ENCODE measurements at regions not wholly inside any gene's neighbourhood (a gene's known extent, or its start where the extent isn't known, plus 50 kb on each side); places are given as distances from the start of the nearest gene placed in this dataset.
"Not testable (repeated sequence)": the region's sequence is repeated elsewhere in the genome, so short reads cannot be mapped to it uniquely, and the experiment has no call there.

DNA sequence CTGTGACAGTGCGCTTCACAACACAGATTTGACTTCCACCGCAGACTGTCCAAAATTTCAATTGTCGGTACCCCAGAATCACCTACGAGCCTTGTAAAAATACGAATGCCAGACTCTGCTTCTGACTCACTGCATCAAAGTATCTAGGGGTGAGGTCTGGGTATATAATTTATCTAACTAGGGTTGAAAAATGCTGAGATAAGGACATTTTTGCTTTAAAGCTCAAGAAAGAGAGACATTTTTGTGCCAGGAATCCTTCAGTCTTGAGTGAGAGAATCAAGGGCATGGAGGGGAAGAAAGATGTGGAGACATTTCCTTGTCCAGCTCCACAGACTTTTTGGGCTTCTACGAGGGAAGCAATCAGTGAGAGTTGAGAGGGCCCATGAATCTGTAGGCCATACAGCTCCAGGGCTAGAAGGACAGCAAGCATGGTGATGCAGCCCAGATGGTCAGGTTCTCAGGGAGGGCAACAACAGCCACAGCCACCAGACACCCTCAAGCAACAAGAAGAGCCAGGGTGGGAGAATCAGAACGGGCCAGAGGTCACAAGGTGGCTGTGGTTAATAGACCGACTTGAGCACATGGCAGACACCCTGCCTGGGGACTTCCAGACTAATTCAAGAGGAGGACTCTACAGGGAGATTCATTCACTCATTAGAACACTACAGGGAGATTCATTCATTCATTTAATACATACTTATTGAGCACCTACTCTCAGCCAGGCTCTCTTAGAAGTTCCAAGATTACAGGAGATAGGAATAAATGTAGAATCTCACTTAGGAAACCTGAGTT, 211.1 kb upstream of the PRDM1 start:
- DNase-seq, result no peak

DNA sequence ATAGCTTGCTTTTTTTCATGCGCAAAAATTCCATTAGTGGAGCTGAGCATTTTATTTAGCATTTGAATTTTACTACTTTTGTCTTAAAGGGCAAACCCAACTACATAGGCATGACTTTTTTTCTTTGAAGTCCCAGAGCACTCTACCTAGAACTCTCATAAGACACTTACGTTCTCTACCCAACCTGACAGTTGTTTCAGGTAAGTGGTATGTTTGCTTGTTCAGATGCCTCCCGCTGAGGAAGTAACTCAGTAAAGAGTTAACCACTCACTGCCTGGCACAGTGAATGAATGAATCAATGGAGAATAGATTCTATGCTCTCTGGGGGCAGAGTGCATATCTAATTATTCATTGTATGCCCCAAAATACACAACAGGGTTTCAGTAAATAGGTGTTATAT, 212.3 kb upstream of the PRDM1 start:
- no peak for DNase-seq

DNA sequence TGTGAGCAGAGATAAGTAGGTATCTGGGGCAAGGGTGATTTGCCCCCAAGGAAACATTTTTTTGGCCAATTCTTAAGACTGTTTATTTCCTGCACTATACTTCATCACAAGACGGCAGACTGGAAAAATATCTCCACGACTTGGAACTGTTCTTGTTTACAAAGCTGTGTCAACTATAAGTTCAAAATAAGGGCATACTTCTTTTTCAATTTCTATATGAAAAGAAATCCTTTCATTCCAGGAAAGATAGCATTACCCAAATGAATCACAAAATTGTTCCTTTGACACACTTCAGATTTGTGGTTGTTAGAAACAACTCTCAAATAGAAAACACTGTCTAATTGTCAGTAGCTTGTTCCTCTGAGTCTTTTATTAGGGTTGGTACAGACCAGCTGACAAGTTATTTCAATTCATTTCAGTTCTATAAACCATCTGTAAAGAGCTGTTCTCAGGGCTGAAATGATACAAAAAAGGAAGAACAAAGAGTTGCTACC, 212.9 kb upstream of the PRDM1 start:
- DNase-seq, result no peak

DNA sequence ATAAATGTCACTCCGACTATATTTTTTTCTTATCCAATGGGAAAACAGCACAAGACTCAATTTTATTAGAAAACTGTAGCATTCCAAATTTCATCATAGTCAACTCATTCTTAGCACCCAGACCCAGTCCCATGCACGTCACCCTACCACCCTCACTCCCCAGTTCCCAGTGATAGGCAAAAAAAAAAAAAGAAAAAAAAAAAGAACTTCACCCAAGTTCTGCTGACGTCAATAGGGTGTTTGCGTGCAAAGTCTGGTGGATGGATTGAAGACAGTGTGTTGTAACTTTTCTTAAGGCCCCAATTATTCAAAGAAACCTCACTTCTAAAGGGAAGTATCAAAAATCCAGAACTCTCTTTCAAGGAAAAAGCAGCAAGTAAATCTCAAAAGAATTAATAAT, 213.9 kb upstream of the PRDM1 start:
- DNase-seq, result no peak

DNA sequence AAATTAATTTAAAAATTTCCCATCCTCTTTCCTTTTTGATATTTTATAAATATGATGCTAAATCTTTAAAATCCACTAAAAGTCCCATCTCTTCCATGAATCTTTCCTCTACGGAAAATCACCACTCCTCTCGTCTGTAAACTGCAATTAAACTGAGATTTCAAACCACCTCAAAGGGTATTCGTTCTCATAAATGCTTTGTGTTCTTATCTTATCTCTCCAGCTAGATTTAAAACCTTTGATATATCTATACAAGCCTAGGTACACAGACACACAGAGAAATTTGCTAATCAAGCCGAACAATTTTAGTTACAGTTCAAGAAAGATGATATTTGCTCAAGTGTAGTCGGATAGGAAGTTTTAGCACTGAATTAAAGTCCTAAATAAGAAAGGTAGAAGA, 214.6 kb upstream of the PRDM1 start:
- no peak for DNase-seq

DNA sequence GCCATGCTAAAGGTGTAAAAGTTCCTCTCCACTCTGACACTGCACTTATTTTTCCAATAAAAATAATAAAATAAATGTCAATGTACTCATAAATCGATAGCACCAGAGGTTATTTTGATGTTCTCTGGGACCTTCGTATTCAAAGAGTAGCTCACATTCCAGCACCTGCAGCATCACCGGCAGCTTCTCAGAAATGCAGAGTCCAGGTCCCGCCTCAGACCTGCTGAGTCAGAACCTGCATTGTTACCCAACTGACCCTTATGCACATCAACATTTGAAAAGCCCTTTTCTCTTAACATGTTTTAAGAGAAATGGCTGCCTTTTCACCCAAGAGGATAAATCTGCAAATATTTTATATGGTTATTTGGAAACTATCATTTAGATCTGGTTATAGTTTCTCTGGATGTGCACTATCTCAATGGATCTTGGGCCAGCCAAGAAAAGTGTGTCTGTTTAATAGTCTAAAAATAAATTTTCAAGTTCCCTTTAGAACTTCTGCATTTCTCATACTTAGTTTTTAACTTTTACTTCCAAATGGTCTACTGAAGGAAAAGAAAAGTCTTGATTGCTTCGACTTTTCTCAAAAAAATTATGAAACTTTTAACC, 216.2 kb upstream of the PRDM1 start:
- DNase-seq, result no peak

DNA sequence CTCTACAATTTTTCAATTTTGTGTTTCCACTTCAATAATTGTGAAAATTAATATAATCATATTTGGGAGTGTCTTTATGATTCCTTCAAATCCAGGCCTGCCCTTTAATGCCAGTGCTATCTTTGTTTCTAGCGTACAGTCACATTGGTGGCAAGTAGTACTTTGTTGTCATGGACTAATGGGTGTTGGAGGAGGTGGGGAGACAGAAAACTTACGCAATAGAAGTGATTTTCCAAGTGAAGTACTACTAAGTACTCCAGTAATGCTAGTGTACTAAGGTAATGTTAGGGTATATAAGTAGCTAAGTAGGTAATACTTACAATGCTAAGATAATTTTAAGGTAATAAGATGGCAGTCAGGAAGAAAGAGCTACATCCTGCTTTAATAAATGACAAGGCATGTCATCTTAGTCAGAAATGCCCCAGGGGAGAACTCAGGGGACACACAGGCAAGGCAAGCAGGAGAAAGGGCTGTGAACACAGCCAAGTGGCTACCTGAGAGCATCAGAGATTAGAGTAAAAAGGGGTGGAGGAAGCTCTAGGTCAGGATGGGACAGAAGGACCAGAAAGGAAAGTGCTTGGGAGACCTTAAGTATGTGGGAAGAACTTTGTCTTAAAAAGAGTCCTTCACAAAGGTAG, 217.2 kb upstream of the PRDM1 start:
- DNase-seq, result no peak

DNA sequence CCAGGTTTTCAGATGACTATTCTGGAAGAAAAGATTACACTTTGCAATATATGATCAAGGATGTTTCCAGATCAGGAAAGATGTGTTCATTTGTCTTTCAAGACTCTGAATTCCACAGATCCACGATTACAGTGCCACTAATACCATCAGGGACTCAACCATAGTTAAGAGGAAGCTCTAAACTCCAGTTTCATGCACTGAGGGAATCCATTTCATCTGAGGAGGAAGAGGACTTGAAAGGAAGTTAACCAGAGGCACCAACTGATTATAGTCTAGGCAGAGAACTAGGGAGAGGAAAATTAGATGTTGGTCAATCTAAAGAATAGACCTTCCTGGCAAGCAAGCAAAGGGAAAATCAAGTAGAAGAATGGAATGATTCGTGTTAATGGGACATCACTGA, 218.3 kb upstream of the PRDM1 start:
- no peak for DNase-seq

DNA sequence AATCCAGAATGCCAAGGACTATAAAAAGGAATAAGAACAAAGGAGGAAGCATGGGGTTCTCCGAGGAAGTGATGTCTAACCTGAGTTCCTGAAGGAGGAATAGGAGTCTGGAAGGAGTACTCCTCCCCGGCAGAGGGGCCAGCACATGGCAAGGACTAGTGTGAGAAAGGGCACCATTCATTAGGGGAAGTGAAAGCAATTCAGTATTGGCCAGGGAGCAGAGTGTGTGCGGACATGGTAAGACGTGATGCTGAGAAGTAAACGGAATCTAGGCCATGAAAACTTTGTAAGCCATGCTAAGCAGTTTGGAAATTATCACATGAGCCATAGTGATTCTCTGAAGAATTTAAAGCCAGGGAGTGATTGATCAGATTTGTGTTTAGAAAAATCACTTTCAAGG, 218.9 kb upstream of the PRDM1 start:
- no peak for DNase-seq

DNA sequence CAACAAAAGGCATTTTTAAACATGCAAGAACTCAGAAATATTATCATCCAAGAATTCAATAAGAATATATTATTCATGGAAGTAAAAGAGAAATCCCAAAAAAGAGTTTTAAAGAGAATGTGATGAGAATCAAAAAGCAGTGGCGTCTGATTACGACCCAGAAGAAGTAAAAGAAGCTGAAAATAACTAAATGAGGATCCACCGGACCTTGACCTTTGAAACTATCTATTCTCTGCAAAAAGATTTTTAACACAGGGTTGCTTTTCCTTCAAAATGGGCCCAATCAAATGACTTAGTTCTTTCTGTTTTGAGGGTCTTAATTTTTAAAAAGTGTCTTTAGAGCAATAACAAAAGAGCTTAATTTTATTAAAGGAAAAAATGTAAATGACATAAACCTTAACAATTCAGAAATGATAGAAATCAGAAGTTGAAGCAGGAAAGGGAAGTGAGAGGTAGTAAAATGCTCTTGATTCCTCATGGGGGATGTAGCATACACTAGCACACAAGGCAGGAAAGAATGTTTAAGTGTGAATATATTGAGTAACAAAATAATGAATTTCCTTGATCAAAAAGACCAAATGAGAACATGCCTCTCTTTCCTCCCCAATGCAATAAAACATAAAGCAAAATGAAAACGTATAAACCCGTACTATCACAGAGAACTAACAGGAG, 223.1 kb upstream of the PRDM1 start:
- DNase-seq, result no peak

DNA sequence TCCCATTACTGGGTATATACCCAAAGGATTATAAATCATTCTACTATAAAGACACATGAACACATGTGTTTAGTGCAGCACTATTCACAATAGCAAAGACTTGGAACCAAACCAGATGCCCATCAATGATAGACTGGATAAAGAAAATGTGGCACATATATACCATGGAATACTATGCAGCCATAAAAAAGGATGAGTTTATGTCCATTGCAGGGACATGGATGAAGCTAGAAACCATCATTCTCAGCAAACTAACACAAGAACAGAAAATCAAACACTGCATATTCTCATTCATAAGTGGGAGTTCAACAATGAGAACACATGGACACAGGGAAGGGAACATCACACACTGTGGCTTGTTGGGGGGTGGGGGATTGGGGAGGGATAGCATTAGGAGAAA, 225.2 kb upstream of the PRDM1 start:
- not testable (repeated sequence) for DNase-seq

DNA sequence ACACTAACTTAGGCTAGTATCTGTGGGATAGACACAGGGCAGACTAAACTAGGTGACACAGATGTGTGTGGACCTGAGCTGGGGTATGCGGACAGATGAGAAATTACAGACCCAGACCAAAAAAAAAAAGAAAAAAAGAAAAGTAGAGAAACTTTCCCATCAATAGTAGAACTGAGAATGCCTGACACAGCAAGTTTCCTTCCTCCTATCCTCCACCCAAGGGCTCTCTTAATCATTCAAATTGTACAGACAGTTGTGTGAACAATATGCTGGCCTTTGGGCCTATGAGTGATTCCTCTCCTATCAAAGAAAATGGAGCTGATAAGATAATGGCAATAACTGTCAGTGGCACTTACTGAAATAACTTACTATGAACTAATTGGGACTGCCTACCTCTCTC, 226.7 kb upstream of the PRDM1 start:
- no peak for DNase-seq

DNA sequence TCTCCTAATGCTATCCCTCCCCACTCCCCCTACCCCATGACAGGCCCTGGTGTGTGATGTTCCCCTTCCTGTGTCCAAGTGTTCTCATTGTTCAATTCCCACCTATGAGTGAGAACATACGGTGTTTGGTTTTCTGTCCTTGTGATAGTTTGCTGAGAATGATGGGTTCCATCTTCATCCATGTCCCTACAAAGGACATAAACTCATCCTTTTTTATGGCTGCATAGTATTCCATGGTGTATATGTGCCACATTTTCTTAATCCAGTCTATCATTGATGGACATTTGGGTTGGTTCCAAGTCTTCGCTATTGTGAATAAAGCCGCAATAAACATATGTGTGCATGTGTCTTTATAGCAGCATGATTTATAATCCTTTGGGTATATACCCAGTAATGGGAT, 227.5 kb upstream of the PRDM1 start:
- not testable (repeated sequence) for DNase-seq

DNA sequence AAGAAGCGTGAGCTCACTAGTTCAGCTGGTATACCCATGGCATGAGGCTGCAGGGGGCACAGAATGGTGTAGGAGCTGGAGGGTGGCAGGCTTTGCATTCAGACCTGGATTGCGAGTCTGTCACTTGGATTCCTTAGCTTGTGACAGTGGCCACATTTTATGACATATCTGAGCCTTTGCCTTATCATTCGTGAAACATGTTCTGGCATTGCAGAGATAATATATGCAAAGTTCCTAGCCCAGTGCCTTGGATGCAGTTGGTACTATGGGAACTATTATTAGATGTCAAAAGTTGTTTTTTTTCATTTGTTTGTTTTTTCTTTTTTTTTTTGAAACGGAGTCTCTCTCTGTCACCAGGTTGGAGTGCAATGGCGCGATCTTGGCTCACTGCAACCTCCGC, 230.7 kb upstream of the PRDM1 start:
- DNase-seq, result no peak

DNA sequence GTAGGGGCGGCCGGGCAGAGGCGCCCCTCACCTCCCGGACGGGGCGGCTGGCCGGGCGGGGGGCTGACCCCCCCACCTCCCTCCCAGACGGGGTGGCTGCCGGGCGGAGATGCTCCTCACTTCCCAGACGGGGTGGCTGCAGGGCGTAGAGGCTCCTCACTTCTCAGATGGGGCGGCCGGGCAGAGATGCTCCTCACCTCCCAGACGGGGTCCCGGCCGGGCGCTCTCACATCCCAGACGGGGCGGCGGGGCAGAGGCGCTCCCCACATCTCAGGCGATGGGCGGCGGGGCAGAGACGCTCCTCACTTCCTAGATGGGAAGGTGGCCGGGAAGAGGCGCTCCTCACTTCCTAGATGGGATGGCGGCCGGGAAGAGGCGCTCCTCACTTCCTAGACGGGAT, 232.2 kb upstream of the PRDM1 start:
- not testable (repeated sequence) for DNase-seq

DNA sequence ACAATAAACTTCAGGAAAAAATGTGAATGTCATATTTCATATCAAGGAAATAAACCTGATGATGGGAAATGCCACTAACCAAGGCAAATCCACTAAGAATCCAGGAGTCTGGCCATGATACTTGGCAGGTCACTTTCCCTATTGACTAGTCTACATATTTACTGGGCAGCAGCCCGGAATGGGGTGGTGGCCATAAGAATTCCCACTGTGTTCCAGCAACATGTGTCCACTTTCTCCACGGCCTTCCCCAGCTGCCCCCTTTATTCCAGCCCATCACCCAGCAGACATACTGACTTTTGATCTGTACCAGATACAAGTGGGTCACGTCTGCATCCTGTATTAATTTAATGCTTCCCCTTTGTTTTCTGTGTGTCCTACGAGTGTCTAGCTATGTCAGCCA, 234.5 kb upstream of the PRDM1 start:
- DNase-seq, result no peak

DNA sequence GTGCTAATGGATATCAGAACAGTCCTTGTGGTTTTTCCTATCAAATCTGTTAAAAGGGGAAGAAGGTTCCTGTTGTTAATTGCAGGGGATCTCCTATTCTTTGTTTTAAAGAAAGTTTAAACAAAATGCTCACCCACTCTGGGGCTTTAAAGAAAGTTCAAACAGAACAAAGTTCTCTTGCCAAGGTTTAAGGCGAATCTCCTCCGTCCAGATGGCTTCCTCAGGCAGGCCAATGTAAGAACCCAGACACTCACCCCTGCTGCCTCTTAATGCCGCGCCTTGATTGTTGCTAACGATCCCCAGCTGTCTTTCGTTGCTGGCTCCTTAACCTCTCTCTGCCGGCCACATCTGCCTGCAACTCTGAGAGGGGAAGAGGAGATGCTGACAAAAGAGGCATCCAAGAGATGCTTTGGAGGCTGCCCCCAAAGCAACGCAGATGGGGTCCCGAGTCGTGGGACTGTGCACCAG, 235.0 kb upstream of the PRDM1 start:
- no peak for DNase-seq

DNA sequence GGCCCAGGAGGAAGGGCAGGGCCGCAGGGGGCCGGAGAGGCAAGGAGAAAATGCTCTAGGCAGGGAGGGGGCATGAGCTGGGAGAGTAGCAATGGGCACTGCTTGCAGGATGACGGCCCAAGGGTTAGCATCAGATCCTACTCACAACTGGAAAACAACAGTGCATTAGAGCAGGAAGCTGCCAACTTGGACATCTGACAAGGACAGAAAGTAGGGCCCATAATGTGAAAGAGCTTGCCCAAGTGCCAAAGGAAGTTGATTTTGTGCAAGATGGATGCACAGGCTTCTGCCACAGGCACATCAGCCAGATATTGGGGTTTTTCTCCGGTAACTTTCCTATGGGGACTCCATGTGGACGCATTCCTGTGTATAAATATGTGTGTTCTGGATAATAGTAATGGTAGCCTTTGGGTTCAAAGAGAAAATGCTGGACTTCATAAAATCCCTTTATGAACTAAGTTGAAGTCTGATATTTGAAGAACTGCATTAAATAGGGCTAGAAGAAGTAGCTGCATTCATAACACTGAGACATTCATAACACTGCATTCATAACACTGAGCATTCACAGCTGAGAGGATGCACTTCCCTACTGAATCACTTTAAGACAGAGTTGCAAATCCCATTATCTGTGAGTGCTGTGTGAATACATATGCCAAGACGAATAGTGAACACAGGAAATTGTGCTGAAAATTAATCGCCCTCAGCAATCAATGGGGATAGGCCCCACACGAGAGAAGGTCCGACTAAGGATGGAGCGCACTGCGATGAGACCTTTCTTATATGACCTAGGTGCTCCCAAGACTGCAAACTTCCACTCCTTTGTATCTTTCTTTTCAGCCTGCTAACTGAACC, 235.6 kb upstream of the PRDM1 start:
- no peak for DNase-seq

DNA sequence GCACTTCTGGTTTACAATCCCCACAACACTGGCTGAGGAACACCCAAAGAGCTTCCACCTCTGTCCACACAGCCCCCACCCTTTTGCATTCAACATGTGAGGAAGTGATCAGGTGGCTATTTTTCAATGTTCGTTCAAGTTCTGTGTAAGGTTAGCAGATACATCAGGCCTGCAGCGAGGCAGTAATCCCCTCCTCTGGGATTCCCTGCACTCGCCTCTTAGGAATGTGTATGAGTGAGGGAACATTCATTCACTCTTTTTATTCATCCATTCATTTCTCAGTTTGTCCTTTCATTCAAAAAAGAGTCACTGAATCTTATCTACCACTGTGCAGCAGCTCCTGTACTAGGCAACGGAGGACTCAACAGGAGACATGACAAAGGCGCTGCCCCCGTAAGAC, 236.4 kb upstream of the PRDM1 start:
- DNase-seq, result no peak

DNA sequence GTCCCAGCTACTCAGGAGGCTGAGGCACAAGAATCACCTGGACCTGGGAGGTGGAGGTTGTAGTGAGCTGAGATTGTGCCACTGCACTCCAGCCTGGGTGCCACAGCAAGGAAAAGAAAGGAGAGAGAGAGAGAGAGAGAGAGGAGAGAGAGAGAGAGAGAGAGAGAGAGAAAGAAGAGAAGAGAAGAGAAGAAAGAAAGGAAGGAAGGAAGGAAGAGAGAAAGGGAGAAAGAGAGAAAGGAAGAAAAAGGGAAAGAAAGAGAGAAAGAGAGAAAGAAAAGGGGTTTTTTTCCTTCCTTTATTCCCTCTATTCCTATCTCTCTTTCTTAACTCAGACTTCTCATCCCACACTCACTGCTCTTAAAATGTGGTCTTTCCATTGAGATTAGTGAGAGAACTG, 238.7 kb upstream of the PRDM1 start:
- no peak for DNase-seq

DNA sequence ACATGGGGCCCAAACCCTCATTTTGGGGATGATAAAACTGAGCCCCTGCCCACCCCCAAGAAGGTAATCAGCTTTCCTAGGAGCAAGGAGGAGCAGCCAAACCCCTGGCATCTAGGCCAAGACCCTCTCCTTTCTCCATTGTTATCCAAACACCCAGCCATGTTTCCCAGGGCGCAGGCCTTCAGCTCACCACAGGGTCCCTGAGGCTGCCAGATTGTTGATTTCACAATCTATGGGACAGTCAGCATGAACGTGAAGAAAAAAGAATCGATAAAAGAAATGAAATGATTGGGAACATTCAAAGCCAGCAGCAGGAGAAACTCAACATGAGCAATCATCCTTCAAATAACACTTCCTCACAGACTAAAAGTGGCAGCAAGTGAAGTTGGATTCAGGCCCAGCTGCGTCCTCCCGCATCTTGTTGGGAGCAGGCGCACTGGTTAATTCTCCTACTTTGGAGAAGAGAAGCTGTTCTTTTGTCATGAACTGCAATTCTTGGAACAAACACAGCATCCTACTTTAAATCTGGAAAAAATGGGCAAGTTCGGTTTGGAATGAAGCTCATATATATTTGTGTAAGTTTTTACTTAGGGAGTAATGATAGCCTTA, 241.8 kb upstream of the PRDM1 start:
- no peak for DNase-seq

DNA sequence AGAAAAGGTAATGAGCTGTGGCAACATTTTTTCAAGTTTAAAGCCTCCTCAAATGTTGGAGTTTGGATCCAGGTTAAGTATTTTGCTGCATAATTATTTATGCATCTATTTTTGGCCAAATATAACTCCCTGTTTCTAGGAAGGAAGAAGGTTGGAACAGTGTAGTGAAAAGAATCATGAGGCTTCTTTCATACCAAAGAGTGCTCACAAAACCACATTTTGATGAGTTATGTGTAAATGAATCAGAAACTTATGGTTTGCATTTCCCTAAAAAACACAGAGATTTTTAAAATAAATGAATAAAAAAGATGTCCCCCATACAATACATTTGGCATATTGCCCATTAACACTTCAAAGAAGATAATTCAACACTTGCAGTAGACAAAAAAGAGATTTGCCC, 246.9 kb upstream of the PRDM1 start:
- DNase-seq, result no peak

Data from NCI-H1436 (cell line).